GM12878 (cell line): ENCODE measurements at regions not wholly inside any gene's neighbourhood (a gene's known extent, or its start where the extent isn't known, plus 50 kb on each side); places are given as distances from the start of the nearest gene placed in this dataset.

ENCODE experiments used
- CBX3 ChIP-seq: fragments of 200-600 bp; sonication (generic); IDR thresholded peaks from 2 replicates; pipeline ENCODE4 v1.6.1; 2016; ENCODE audit warnings: low read depth, borderline replicate concordance
- CUX1 ChIP-seq: IDR thresholded peaks from 2 replicates; pipeline ENCODE4 v1.6.1; 2012; ENCODE audit warnings: improper control_type of control experiment, low read depth, low read length; ENCODE audit not compliant: insufficient replicate concordance
- DPF2 ChIP-seq: fragments of 450-650 bp; IDR thresholded peaks from 2 replicates; pipeline ENCODE4 v1.6.1; 2017; ENCODE audit warnings: mild to moderate bottlenecking
- KAT2A ChIP-seq: conservative IDR thresholded peaks from 2 replicates; pipeline ENCODE4 v1.6.1; 2011; ENCODE audit warnings: low read depth, low read length; ENCODE audit not compliant: control insufficient read depth
- REST ChIP-seq: IDR thresholded peaks from 2 replicates; pipeline ENCODE4 v1.6.1; 2012; ENCODE audit warnings: mild to moderate bottlenecking, low read depth, low read length
- SMC3 ChIP-seq: IDR thresholded peaks from 2 replicates; pipeline ENCODE4 v1.6.1; 2011; ENCODE audit warnings: low read length, improper control_type of control experiment, borderline replicate concordance
- SRF ChIP-seq, 2 experiments: IDR thresholded peaks; 2 replicates each; pipeline ENCODE4 v1.6.1; 2011; ENCODE audit warnings: low read depth in 2 of 2, low read length in 2 of 2, mild to moderate bottlenecking in 1 of 2, moderate library complexity in 1 of 2
- STAT1 ChIP-seq: fragments of 450-650 bp; conservative IDR thresholded peaks from 2 replicates; pipeline ENCODE4 v1.6.1; 2014; ENCODE audit warnings: antibody characterized with exemption, mild to moderate bottlenecking

- TF ChIP-seq CUX1 = no peak
- no peak for TF ChIP-seq CBX3
- no peak for TF ChIP-seq DPF2
- no peak for TF ChIP-seq STAT1
- no peak for TF ChIP-seq SRF (IDR thresholded peaks at IDR 0.05; ENCODE audit: low read depth in 2 of 2, low read length in 2 of 2)
- no peak for TF ChIP-seq REST
- TF ChIP-seq SMC3 = no peak
- no peak for TF ChIP-seq KAT2A
- TF ChIP-seq, all 136 proteins: peak for 0
Measured at GRCh38 chr2:160672211-160672610, 178.6 kb upstream of the RBMS1 start (continued).
